HepG2 (cell line): ENCODE measurements at regions not wholly inside any gene's neighbourhood (a gene's known extent, or its start where the extent isn't known, plus 50 kb on each side); places are given as distances from the start of the nearest gene placed in this dataset.

Source experiments
- ATAC-seq: fragments of 200-7000 bp; cut with Tn5 transposase; 3 replicates; pipeline ENCODE4 v1.9.1; 2020; ENCODE audit warnings: mild to moderate bottlenecking, moderate library complexity
- BruUV-seq: library from RNA; stranded (reverse); fragments of 400-500 nt; replicated peaks from 2 replicates; lab custom pipeline; 2021; lab: Mats Ljungman, UMichigan
- CTCF ChIA-PET: fragments of 300-600 bp; formaldehyde crosslinking; extraction: SDS; loops from one replicate; lab custom pipeline; 2021; ENCODE audit warnings: low total read pairs, inconsistent platforms, low intra/inter-chr PET ratio; lab: Yijun Ruan, JAX
- POLR2A ChIA-PET: fragments of 350-600 bp; sonication (Branson Sonifier 250); formaldehyde crosslinking; loops from one replicate; lab custom pipeline; 2020; ENCODE audit warnings: antibody characterized with exemption, inconsistent platforms; lab: Yijun Ruan, JAX
- DNase-seq: peaks from one replicate; pipeline ENCODE4 v3.0.0-alpha.2; 2015; ENCODE audit warnings: low spot score
- FAIRE-seq: peaks from 3 replicates; lab custom pipeline; 2011; peaks lifted over from hg19 to GRCh38; lab: Jason Lieb, UNC
- H2AFZ ChIP-seq: one replicate; pipeline ENCODE4 v1.6.1; 2011; ENCODE audit warnings: low read length, inconsistent platforms
- H3K27ac ChIP-seq: fragments of 300-600 bp; 3 replicates; pipeline ENCODE4 v1.8.0; 2011; ENCODE audit warnings: mixed run types, mild to moderate bottlenecking, mixed read lengths, low read length, inconsistent platforms; ENCODE audit not compliant: insufficient read depth; ENCODE audit errors: extremely low read length
- H3K27me3 ChIP-seq, 2 experiments: fragments of 200-600 bp in 1 of 2; 2 replicates in 1 of 2; 3 replicates in 1 of 2; pipeline versions ENCODE4 v1.6.0 to v1.8.0; 2011; ENCODE audit warnings: low read length in 2 of 2, mild to moderate bottlenecking in 2 of 2, moderate library complexity in 2 of 2, inconsistent platforms in 1 of 2; ENCODE audit not compliant: insufficient read depth in 2 of 2, control insufficient read depth in 1 of 2
- H3K36me3 ChIP-seq, 2 experiments: fragments of 200-600 bp in 1 of 2; replicated peaks in 1 of 2; 2 replicates in 1 of 2; 3 replicates in 1 of 2; pipeline versions ENCODE4 v1.5.1 to v1.8.0; 2011; ENCODE audit warnings: low read length in 2 of 2, inconsistent platforms in 1 of 2; ENCODE audit not compliant: insufficient read depth in 2 of 2, control insufficient read depth in 1 of 2
- H3K4me1 ChIP-seq: 2 replicates; pipeline ENCODE4 v1.5.1; 2012; ENCODE audit warnings: low read length, inconsistent platforms; ENCODE audit not compliant: insufficient read depth
- H3K4me2 ChIP-seq: 2 replicates; pipeline ENCODE4 v1.6.0; 2011; ENCODE audit warnings: low read depth, low read length, inconsistent platforms
- H3K4me3 ChIP-seq, 3 experiments: fragments of 200-600 bp in 1 of 3; sonication (generic), shearing (Covaris generic) in 1 of 3; replicated peaks in 1 of 3; 2 replicates each; pipeline ENCODE4 v1.5.1; 2011 to 2016; ENCODE audit warnings: low read length in 3 of 3, inconsistent platforms in 2 of 3, low read depth in 2 of 3, mild to moderate bottlenecking in 2 of 3, control low read depth in 1 of 3, mixed read lengths in 1 of 3; ENCODE audit not compliant: insufficient read depth in 1 of 3
- H3K79me2 ChIP-seq: one replicate; pipeline ENCODE4 v1.6.1; 2011; ENCODE audit warnings: low read length, inconsistent platforms; ENCODE audit not compliant: insufficient read depth
- H3K9ac ChIP-seq: 2 replicates; pipeline ENCODE4 v1.6.0; 2011; ENCODE audit warnings: mild to moderate bottlenecking, low read depth, low read length, inconsistent platforms; ENCODE audit not compliant: insufficient read depth
- H3K9me3 ChIP-seq: 2 replicates; pipeline ENCODE4 v1.5.1; 2012; ENCODE audit warnings: mild to moderate bottlenecking, low read length
- H4K20me1 ChIP-seq: 2 replicates; pipeline ENCODE4 v1.6.0; 2011; ENCODE audit warnings: inconsistent platforms, mild to moderate bottlenecking, low read length, moderate library complexity; ENCODE audit not compliant: insufficient read depth
- ATAD3A ChIP-seq: sonication (generic); formaldehyde crosslinking; IDR thresholded peaks from 2 replicates; pipeline ENCODE4 v1.4.0; 2020; ENCODE audit warnings: missing genetic modification reagents
- GATAD2A ChIP-seq: IDR thresholded peaks from 2 replicates; pipeline ENCODE4 v1.6.1; 2016
- KDM4B ChIP-seq: sonication (generic); formaldehyde crosslinking; IDR thresholded peaks from 2 replicates; pipeline ENCODE4 v1.4.0; 2020; ENCODE audit warnings: missing genetic modification reagents
- NAIF1 ChIP-seq: sonication (generic); formaldehyde crosslinking; IDR thresholded peaks from 2 replicates; pipeline ENCODE4 v1.5.0; 2020; ENCODE audit warnings: mild to moderate bottlenecking, missing genetic modification reagents, borderline replicate concordance
- NKX3-1 ChIP-seq: sonication (generic); formaldehyde crosslinking; IDR thresholded peaks from 2 replicates; pipeline ENCODE4 v1.5.0; 2020; ENCODE audit warnings: missing genetic modification reagents
- SMARCC2 ChIP-seq: fragments of 450-650 bp; IDR thresholded peaks from 2 replicates; pipeline ENCODE4 v1.6.1; 2017; ENCODE audit warnings: antibody characterized with exemption, mild to moderate bottlenecking
- WGBS: methylation state at CpG from one replicate; pipeline ENCODE4 v1.1.6; 2017; ENCODE audit warnings: low lambda C conversion rate; 5-methylcytosine and 5-hydroxymethylcytosine counted together
- in situ Hi-C: cut with HindIII; loops from 2 replicates; pipeline ENCODE4 v1.10.0; 2017; ENCODE audit warnings: low pct_unique_long_range_greater_than_20kb; ENCODE audit not compliant: extremely low pct_ligation_motif_present
- intact Hi-C: fragments of 100-400 bp; cut with micrococcal nuclease; formaldehyde crosslinking; loops from one replicate; pipeline ENCODE4 v1.10.0; 2022; ENCODE audit not compliant: unreplicated experiment
- TF ChIP-seq, protein P1 (sequence below): sonication (generic); formaldehyde crosslinking; IDR thresholded peaks from 2 replicates; pipeline ENCODE4 v1.4.0; 2020; ENCODE audit warnings: missing genetic modification reagents
- TF ChIP-seq, protein P2 (sequence below): sonication (generic); formaldehyde crosslinking; IDR thresholded peaks from 2 replicates; pipeline ENCODE4 v1.4.0; 2020; ENCODE audit warnings: mild to moderate bottlenecking, missing genetic modification reagents
- TF ChIP-seq, protein P3 (sequence below): sonication (generic); formaldehyde crosslinking; IDR thresholded peaks from 2 replicates; pipeline ENCODE4 v1.5.0; 2020; ENCODE audit warnings: mild to moderate bottlenecking, missing genetic modification reagents, borderline replicate concordance

DNA sequence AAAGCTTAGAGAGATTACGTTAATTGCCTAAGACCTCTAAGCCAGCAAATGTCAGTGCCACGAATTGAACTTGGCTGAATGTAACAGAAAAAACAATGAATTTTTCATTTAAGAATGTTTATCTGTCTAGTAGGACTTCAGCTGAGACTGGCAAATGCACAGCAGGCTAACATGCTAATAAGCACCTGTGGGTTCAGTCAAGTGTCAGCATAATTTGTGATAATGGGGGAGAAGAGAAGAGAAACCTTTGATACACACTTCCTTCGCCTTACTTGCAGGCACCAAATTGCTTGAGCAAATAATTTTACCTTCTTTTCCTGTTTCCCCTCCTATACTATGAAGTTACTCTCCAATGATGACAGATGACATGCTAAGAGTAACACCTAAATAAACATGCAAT is 1136.5 kb upstream of the SORCS1 start (continued):
- TF ChIP-seq, protein P1, sequence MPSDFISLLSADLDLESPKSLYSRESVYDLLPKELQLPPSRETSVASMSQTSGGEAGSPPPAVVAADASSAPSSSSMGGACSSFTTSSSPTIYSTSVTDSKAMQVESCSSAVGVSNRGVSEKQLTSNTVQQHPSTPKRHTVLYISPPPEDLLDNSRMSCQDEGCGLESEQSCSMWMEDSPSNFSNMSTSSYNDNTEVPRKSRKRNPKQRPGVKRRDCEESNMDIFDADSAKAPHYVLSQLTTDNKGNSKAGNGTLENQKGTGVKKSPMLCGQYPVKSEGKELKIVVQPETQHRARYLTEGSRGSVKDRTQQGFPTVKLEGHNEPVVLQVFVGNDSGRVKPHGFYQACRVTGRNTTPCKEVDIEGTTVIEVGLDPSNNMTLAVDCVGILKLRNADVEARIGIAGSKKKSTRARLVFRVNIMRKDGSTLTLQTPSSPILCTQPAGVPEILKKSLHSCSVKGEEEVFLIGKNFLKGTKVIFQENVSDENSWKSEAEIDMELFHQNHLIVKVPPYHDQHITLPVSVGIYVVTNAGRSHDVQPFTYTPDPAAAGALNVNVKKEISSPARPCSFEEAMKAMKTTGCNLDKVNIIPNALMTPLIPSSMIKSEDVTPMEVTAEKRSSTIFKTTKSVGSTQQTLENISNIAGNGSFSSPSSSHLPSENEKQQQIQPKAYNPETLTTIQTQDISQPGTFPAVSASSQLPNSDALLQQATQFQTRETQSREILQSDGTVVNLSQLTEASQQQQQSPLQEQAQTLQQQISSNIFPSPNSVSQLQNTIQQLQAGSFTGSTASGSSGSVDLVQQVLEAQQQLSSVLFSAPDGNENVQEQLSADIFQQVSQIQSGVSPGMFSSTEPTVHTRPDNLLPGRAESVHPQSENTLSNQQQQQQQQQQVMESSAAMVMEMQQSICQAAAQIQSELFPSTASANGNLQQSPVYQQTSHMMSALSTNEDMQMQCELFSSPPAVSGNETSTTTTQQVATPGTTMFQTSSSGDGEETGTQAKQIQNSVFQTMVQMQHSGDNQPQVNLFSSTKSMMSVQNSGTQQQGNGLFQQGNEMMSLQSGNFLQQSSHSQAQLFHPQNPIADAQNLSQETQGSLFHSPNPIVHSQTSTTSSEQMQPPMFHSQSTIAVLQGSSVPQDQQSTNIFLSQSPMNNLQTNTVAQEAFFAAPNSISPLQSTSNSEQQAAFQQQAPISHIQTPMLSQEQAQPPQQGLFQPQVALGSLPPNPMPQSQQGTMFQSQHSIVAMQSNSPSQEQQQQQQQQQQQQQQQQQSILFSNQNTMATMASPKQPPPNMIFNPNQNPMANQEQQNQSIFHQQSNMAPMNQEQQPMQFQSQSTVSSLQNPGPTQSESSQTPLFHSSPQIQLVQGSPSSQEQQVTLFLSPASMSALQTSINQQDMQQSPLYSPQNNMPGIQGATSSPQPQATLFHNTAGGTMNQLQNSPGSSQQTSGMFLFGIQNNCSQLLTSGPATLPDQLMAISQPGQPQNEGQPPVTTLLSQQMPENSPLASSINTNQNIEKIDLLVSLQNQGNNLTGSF (CRISPR knock-in tag): no peak
- TF ChIP-seq KDM4B (CRISPR knock-in tag): no peak
- TF ChIP-seq NAIF1 (CRISPR knock-in tag): no peak
- TF ChIP-seq, protein P2, sequence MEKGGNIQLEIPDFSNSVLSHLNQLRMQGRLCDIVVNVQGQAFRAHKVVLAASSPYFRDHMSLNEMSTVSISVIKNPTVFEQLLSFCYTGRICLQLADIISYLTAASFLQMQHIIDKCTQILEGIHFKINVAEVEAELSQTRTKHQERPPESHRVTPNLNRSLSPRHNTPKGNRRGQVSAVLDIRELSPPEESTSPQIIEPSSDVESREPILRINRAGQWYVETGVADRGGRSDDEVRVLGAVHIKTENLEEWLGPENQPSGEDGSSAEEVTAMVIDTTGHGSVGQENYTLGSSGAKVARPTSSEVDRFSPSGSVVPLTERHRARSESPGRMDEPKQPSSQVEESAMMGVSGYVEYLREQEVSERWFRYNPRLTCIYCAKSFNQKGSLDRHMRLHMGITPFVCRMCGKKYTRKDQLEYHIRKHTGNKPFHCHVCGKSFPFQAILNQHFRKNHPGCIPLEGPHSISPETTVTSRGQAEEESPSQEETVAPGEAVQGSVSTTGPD (CRISPR knock-in tag): no peak
- TF ChIP-seq, all 625 proteins: peak for 0

DNA sequence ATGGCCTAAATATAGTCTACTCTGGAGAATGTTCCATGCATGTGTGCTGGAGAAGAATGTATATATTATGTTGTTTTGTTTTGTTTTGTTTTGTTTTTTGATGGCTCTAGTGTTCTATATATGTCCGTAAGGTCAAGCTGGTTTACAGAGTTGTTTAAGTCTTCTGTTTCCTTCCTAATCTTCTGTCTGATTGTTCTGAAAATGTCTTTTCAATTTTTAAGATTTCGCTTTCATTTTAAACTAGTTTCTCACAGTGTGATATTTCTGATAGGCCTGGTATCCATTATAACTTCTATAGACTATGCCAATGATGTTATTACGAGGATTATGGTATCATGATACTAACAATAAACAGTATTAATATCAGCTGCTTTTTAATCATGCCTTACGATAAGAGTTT is 1126.3 kb upstream of the SORCS1 start:
- ChIA-PET POLR2A (no interaction called here), CTCF (no interaction called here)
- Histone ChIP-seq H3K27me3 (no peaks in the 10 kb centered on the region), H3K9me3 (peaks cover 75% of the 10 kb centered on the region), H4K20me1 (no peaks in the 10 kb centered on the region), H3K27ac (no peak overlapping the region), H2AFZ (no peak overlapping the region), H3K79me2 (no peaks in the 10 kb centered on the region), H3K9ac (no peak overlapping the region), H3K4me1 (no peaks in the 10 kb centered on the region), H3K4me3 (no peak overlapping the region), H3K36me3 (no peaks in the 10 kb centered on the region), H3K4me2 (no peak overlapping the region)
- no peak for ATAC-seq
- DNase-seq: no peak
- intact Hi-C loops: no loop called here
- in situ Hi-C loops: no loop called here
- WGBS: 3% methylated on average over 4 of the region's 4 CpGs
- BruUV-seq: no TSS peak
- FAIRE-seq: no peak
- TF ChIP-seq GATAD2A (CRISPR knock-in tag) (no peak), NKX3-1 (no peak), ATAD3A (CRISPR knock-in tag) (no peak), SMARCC2 (no peak)
- TF ChIP-seq, protein P3, sequence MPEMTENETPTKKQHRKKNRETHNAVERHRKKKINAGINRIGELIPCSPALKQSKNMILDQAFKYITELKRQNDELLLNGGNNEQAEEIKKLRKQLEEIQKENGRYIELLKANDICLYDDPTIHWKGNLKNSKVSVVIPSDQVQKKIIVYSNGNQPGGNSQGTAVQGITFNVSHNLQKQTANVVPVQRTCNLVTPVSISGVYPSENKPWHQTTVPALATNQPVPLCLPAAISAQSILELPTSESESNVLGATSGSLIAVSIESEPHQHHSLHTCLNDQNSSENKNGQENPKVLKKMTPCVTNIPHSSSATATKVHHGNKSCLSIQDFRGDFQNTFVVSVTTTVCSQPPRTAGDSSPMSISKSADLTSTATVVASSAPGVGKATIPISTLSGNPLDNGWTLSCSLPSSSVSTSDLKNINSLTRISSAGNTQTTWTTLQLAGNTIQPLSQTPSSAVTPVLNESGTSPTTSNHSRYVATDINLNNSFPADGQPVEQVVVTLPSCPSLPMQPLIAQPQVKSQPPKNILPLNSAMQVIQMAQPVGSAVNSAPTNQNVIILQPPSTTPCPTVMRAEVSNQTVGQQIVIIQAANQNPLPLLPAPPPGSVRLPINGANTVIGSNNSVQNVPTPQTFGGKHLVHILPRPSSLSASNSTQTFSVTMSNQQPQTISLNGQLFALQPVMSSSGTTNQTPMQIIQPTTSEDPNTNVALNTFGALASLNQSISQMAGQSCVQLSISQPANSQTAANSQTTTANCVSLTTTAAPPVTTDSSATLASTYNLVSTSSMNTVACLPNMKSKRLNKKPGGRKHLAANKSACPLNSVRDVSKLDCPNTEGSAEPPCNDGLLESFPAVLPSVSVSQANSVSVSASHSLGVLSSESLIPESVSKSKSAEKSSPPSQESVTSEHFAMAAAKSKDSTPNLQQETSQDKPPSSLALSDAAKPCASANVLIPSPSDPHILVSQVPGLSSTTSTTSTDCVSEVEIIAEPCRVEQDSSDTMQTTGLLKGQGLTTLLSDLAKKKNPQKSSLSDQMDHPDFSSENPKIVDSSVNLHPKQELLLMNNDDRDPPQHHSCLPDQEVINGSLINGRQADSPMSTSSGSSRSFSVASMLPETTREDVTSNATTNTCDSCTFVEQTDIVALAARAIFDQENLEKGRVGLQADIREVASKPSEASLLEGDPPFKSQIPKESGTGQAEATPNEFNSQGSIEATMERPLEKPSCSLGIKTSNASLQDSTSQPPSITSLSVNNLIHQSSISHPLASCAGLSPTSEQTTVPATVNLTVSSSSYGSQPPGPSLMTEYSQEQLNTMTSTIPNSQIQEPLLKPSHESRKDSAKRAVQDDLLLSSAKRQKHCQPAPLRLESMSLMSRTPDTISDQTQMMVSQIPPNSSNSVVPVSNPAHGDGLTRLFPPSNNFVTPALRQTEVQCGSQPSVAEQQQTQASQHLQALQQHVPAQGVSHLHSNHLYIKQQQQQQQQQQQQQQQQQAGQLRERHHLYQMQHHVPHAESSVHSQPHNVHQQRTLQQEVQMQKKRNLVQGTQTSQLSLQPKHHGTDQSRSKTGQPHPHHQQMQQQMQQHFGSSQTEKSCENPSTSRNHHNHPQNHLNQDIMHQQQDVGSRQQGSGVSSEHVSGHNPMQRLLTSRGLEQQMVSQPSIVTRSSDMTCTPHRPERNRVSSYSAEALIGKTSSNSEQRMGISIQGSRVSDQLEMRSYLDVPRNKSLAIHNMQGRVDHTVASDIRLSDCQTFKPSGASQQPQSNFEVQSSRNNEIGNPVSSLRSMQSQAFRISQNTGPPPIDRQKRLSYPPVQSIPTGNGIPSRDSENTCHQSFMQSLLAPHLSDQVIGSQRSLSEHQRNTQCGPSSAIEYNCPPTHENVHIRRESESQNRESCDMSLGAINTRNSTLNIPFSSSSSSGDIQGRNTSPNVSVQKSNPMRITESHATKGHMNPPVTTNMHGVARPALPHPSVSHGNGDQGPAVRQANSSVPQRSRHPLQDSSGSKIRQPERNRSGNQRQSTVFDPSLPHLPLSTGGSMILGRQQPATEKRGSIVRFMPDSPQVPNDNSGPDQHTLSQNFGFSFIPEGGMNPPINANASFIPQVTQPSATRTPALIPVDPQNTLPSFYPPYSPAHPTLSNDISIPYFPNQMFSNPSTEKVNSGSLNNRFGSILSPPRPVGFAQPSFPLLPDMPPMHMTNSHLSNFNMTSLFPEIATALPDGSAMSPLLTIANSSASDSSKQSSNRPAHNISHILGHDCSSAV: no peak
